Mesendoderm (in vitro differentiated cells): ENCODE measurements at regions not wholly inside any gene's neighbourhood (a gene's known extent, or its start where the extent isn't known, plus 50 kb on each side); places are given as distances from the start of the nearest gene placed in this dataset.

Experiments
- DNase-seq: peaks from one replicate; pipeline ENCODE4 v3.0.0; 2013
- H2AK5ac ChIP-seq: 2 replicates; pipeline ENCODE4 v1.6.1; 2013; ENCODE audit warnings: low read length, inconsistent platforms
- H2BK120ac ChIP-seq: 2 replicates; pipeline ENCODE4 v1.6.1; 2013; ENCODE audit warnings: low read depth, mild to moderate bottlenecking, low read length, moderate library complexity, mixed read lengths
- H2BK15ac ChIP-seq: replicated peaks from 2 replicates; pipeline ENCODE4 v1.6.1; 2013; ENCODE audit warnings: low read depth, mild to moderate bottlenecking, moderate library complexity
- H2BK5ac ChIP-seq: 2 replicates; pipeline ENCODE4 v1.6.1; 2013; ENCODE audit warnings: low read length, inconsistent platforms
- H3K18ac ChIP-seq: 2 replicates; pipeline ENCODE4 v1.6.1; 2013; ENCODE audit warnings: mild to moderate bottlenecking, low read length, mixed read lengths
- H3K23ac ChIP-seq: one replicate; pipeline ENCODE4 v1.6.1; 2013; ENCODE audit warnings: low read length
- H3K27ac ChIP-seq: 2 replicates; pipeline ENCODE4 v1.5.1; 2013; ENCODE audit warnings: low read depth, mild to moderate bottlenecking, inconsistent platforms, low read length, moderate library complexity
- H3K27me3 ChIP-seq: 2 replicates; pipeline ENCODE4 v1.6.1; 2013; ENCODE audit warnings: low read length, control low read depth, mild to moderate bottlenecking, inconsistent platforms; ENCODE audit not compliant: insufficient read depth, poor library complexity
- H3K36me3 ChIP-seq: 2 replicates; pipeline ENCODE4 v1.6.1; 2013; ENCODE audit warnings: low read length, inconsistent platforms; ENCODE audit not compliant: control insufficient read depth, insufficient read depth
- H3K4ac ChIP-seq: one replicate; pipeline ENCODE4 v1.6.1; 2013; ENCODE audit warnings: low read depth, mild to moderate bottlenecking, low read length, moderate library complexity
- H3K4me1 ChIP-seq: 2 replicates; pipeline ENCODE4 v1.6.1; 2013; ENCODE audit warnings: low read depth, low read length, inconsistent platforms; ENCODE audit not compliant: control insufficient read depth
- H3K4me2 ChIP-seq: 2 replicates; pipeline ENCODE4 v1.6.1; 2013; ENCODE audit warnings: low read length
- H3K4me3 ChIP-seq: 2 replicates; pipeline ENCODE4 v1.5.1; 2013; ENCODE audit warnings: mild to moderate bottlenecking, low read length
- H3K56ac ChIP-seq: one replicate; pipeline ENCODE4 v1.6.1; 2013; ENCODE audit warnings: low read length
- H3K79me1 ChIP-seq: 2 replicates; pipeline ENCODE4 v1.6.1; 2013; ENCODE audit warnings: low read length, inconsistent platforms
- H3K79me2 ChIP-seq: 2 replicates; pipeline ENCODE4 v1.6.1; 2013; ENCODE audit warnings: mild to moderate bottlenecking, low read length; ENCODE audit not compliant: control insufficient read depth, insufficient read depth
- H3K9ac ChIP-seq: 2 replicates; pipeline ENCODE4 v1.6.1; 2013; ENCODE audit warnings: low read length, inconsistent platforms
- H4K5ac ChIP-seq: one replicate; pipeline ENCODE4 v1.6.1; 2013; ENCODE audit warnings: low read length
- H4K8ac ChIP-seq: one replicate; pipeline ENCODE4 v1.6.1; 2013; ENCODE audit warnings: low read depth, mild to moderate bottlenecking, control low read depth, low read length, moderate library complexity
- WGBS: extraction: QIAGEN DNeasy Blood & Tissue Kit; methylation state at CpG from one replicate; pipeline ENCODE4 v1.1.7; 2013; ENCODE audit warnings: low lambda C conversion rate, missing lambda C conversion rate; ENCODE audit not compliant: insufficient coverage; ENCODE audit errors: extremely low coverage; 5-methylcytosine and 5-hydroxymethylcytosine counted together

DNA sequence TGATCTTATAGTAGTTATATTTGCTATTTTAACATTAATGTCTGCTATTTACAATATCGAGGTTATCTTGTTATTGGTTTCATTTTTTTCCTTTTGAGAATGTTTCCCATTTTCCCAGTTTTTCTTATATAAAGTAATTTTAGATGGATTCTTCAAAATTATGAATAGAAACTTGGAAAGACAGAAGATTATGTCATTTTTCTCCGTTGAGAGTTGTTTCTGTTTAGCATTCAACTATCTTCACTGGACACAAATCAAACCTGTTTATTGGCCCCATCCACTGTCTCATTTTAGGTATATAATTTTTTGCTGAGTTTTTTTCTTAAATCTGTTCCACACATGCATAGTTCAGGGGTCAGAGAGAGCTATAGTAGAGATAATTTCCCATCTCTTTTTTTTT, 1430.9 kb upstream of the MIR17HG start:
- Histone ChIP-seq H3K4ac (no peak overlapping the region), H3K9ac (no peak overlapping the region), H3K23ac (no peak overlapping the region), H3K27ac (no peak overlapping the region), H3K4me1 (no peaks in the 10 kb centered on the region), H2AK5ac (no peak overlapping the region), H2BK15ac (no peak overlapping the region), H3K56ac (no peak overlapping the region), H3K36me3 (no peaks in the 10 kb centered on the region), H2BK5ac (no peak overlapping the region), H4K5ac (no peak overlapping the region), H3K79me1 (no peaks in the 10 kb centered on the region), H3K4me2 (no peak overlapping the region), H3K18ac (no peak overlapping the region), H2BK120ac (no peak overlapping the region), H3K4me3 (no peak overlapping the region), H3K27me3 (no peaks in the 10 kb centered on the region), H3K79me2 (no peaks in the 10 kb centered on the region), H4K8ac (no peak overlapping the region)
- WGBS: no CpG with 5 or more reads among the region's 2 CpGs
- DNase-seq: no peak

- Histone ChIP-seq H3K9ac (no peak overlapping the region), H4K8ac (no peak overlapping the region), H4K5ac (no peak overlapping the region), H3K27ac (no peak overlapping the region), H3K56ac (no peak overlapping the region), H3K4ac (no peak overlapping the region), H2AK5ac (no peak overlapping the region), H3K23ac (no peak overlapping the region), H2BK120ac (no peak overlapping the region), H3K4me3 (no peak overlapping the region), H3K4me2 (no peak overlapping the region), H3K36me3 (no peaks in the 10 kb centered on the region), H3K79me1 (no peaks in the 10 kb centered on the region), H2BK15ac (no peak overlapping the region), H3K27me3 (no peaks in the 10 kb centered on the region), H3K18ac (no peak overlapping the region), H2BK5ac (no peak overlapping the region), H3K4me1 (no peaks in the 10 kb centered on the region), H3K79me2 (no peaks in the 10 kb centered on the region)
- DNase-seq: no peak
- no CpG with 5 or more reads among the region's 2 CpGs for WGBS
Observed at GRCh38 chr13:89920461-89920860, 1427.0 kb upstream of the MIR17HG start.

GRCh38 chr13:89923052-89923451, 1424.4 kb upstream of the MIR17HG start:
- Histone ChIP-seq H3K23ac (no peak overlapping the region), H3K4ac (no peak overlapping the region), H3K79me2 (no peaks in the 10 kb centered on the region), H4K8ac (no peak overlapping the region), H3K36me3 (no peaks in the 10 kb centered on the region), H2BK120ac (no peak overlapping the region), H3K27ac (no peak overlapping the region), H3K27me3 (no peaks in the 10 kb centered on the region), H3K18ac (no peak overlapping the region), H3K4me3 (no peak overlapping the region), H2BK15ac (no peak overlapping the region), H2AK5ac (no peak overlapping the region), H3K4me2 (no peak overlapping the region), H2BK5ac (no peak overlapping the region), H3K4me1 (no peaks in the 10 kb centered on the region), H4K5ac (no peak overlapping the region), H3K56ac (no peak overlapping the region), H3K79me1 (no peaks in the 10 kb centered on the region), H3K9ac (no peak overlapping the region)
- WGBS: no CpG with 5 or more reads among the region's 2 CpGs
- DNase-seq: no peak

GRCh38 chr13:89923736-89924135, 1423.8 kb upstream of the MIR17HG start:
- H3K4me2 ChIP-seq: no peak overlapping the region
- no peak overlapping the region for H4K8ac ChIP-seq
- H3K79me2 ChIP-seq: no peaks in the 10 kb centered on the region
- H3K9ac ChIP-seq: no peak overlapping the region
- no peak overlapping the region for H2BK15ac ChIP-seq
- H3K27ac ChIP-seq: no peak overlapping the region
- no peaks in the 10 kb centered on the region for H3K36me3 ChIP-seq
- H3K23ac ChIP-seq: no peak overlapping the region
- H2AK5ac ChIP-seq: no peak overlapping the region
- no peaks in the 10 kb centered on the region for H3K27me3 ChIP-seq
- DNase-seq: no peak
- H3K4me3 ChIP-seq: no peak overlapping the region
- no peaks in the 10 kb centered on the region for H3K4me1 ChIP-seq
- no peak overlapping the region for H3K56ac ChIP-seq
- no peak overlapping the region for H2BK120ac ChIP-seq
- H4K5ac ChIP-seq: no peak overlapping the region
- WGBS: no CpG with 5 or more reads among the region's 2 CpGs
- H2BK5ac ChIP-seq: no peak overlapping the region
- no peak overlapping the region for H3K18ac ChIP-seq
- H3K4ac ChIP-seq: no peak overlapping the region
- no peaks in the 10 kb centered on the region for H3K79me1 ChIP-seq

- H3K9ac ChIP-seq: no peak overlapping the region
- H3K4ac ChIP-seq: no peak overlapping the region
- H2BK15ac ChIP-seq: no peak overlapping the region
- no peaks in the 10 kb centered on the region for H3K4me1 ChIP-seq
- H3K4me2 ChIP-seq: no peak overlapping the region
- DNase-seq: peak; percentile 61
- H2BK120ac ChIP-seq: no peak overlapping the region
- no peak overlapping the region for H2AK5ac ChIP-seq
- H3K56ac ChIP-seq: no peak overlapping the region
- no peak overlapping the region for H3K18ac ChIP-seq
- H3K36me3 ChIP-seq: no peaks in the 10 kb centered on the region
- whole genome bisulfite sequencing: no CpG with 5 or more reads among the region's 2 CpGs
- H3K79me2 ChIP-seq: no peaks in the 10 kb centered on the region
- H3K79me1 ChIP-seq: no peaks in the 10 kb centered on the region
- no peak overlapping the region for H2BK5ac ChIP-seq
- H3K4me3 ChIP-seq: no peak overlapping the region
- H3K23ac ChIP-seq: no peak overlapping the region
- H4K5ac ChIP-seq: no peak overlapping the region
- H4K8ac ChIP-seq: no peak overlapping the region
- H3K27me3 ChIP-seq: no peaks in the 10 kb centered on the region
- H3K27ac ChIP-seq: no peak overlapping the region
Observed at GRCh38 chr13:89925107-89925506, 1422.4 kb upstream of the MIR17HG start.

GRCh38 chr13:89930861-89931260, 1416.6 kb upstream of the MIR17HG start:
- Histone ChIP-seq H3K18ac (no peak overlapping the region), H3K56ac (no peak overlapping the region), H3K36me3 (no peaks in the 10 kb centered on the region), H3K9ac (no peak overlapping the region), H2BK15ac (no peak overlapping the region), H3K4ac (no peak overlapping the region), H3K27ac (peak overlapping the region; percentile 0), H3K79me2 (no peaks in the 10 kb centered on the region), H3K4me2 (no peak overlapping the region), H3K27me3 (no peaks in the 10 kb centered on the region), H3K4me1 (peaks cover 2% of the 10 kb centered on the region), H4K5ac (no peak overlapping the region), H2BK5ac (no peak overlapping the region), H3K4me3 (no peak overlapping the region), H2BK120ac (no peak overlapping the region), H3K23ac (no peak overlapping the region), H2AK5ac (no peak overlapping the region), H3K79me1 (no peaks in the 10 kb centered on the region), H4K8ac (no peak overlapping the region)
- no CpG with 5 or more reads among the region's 2 CpGs for WGBS
- DNase-seq: peak; percentile 52
